ENCODE measurements at regions not wholly inside any gene's neighbourhood (a gene's known extent, or its start where the extent isn't known, plus 50 kb on each side); places are given as distances from the start of the nearest gene placed in this dataset.

DNA sequence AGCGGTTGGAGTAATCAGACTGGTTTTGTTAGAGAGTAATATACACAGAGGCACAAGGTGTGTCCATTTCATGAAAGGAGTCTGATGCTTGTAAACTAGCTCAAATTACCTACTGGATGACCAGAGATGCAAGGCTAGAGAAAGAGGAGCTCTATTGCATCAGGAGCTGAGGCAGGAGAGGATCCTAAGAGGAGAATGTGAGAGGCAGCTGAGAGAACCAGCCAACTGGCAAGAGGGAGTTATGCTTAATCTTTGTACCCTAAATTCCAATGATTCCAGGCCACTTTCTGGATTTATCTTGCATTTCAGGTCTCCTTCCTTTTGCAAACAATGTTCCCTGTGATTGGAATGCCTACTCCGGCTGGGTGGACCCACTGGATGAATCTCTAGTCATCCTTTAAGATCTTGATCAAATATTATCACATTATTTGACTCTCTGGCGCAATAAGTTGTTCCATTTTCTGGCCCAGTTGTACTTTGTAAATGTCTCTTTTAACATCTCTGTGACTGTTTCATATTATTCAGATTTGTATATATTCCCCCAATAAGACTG lies 57.5 kb upstream of the PTPN12 start:
- CTCF ChIA-PET = interaction anchor here (1.0 to 1.6 kb wide), 2 partner anchors 10 to 115 kb away, joined by 4 to 5 read pairs; no protein-coding TSS in a partner anchor
- H3K9me3 ChIP-seq (replicated peaks; ENCODE audit: control insufficient read depth, insufficient read depth, low read length) = no peaks in the 10 kb centered on the region
- SMC1A ChIA-PET (ENCODE audit: uncharacterized antibody, unreplicated experiment) = interaction anchor here (0.8 to 1.4 kb wide), 3 partner anchors 13 to 178 kb away, joined by 3 to 5 read pairs (median 3); no protein-coding TSS in a partner anchor
- BruUV-seq (replicated peaks) = no TSS peak
- H3K4me1 ChIP-seq (ENCODE audit: control insufficient read depth, insufficient read depth, low read length) = no peaks in the 10 kb centered on the region
- TF ChIP-seq POLR2AphosphoS5 (IDR thresholded peaks at IDR 0.05; ENCODE audit: low read length) = no peak
- no peak for TF ChIP-seq POLR2AphosphoS2 (IDR thresholded peaks at IDR 0.05; ENCODE audit: low read depth, low read length)
- TF ChIP-seq NFYB (IDR thresholded peaks at IDR 0.05; ENCODE audit: insufficient read depth, low read depth, low read length) = no peak
- TF ChIP-seq ZNF274 (IDR thresholded peaks at IDR 0.05; ENCODE audit: insufficient read depth, insufficient read length) = no peak
- no peak for TF ChIP-seq SMAD1 (IDR thresholded peaks at IDR 0.05; ENCODE audit: low read depth, partially characterized antibody)
- no peak for TF ChIP-seq NFIC (IDR thresholded peaks at IDR 0.05; ENCODE audit: low read depth, low read length)
- TF ChIP-seq PML (IDR thresholded peaks at IDR 0.05; ENCODE audit: low read length) = no peak
- TF ChIP-seq CREB1 (IDR thresholded peaks at IDR 0.05; ENCODE audit: low read depth) = no peak
- TF ChIP-seq JUNB (IDR thresholded peaks at IDR 0.05) = no peak
- no peak for TF ChIP-seq TAF1 (IDR thresholded peaks at IDR 0.05; ENCODE audit: borderline replicate concordance, low read depth, low read length)
- no peak for TF ChIP-seq SIX5 (IDR thresholded peaks at IDR 0.05; ENCODE audit: low read depth, low read length, severe bottlenecking)
- TF ChIP-seq BRCA1 (IDR thresholded peaks at IDR 0.05; ENCODE audit: low read depth, low read length) = no peak
- TF ChIP-seq POLR2A (IDR thresholded peaks at IDR 0.05; ENCODE audit: low read depth, low read length) = no peak
- no peak for TF ChIP-seq CBX5 (IDR thresholded peaks at IDR 0.05; ENCODE audit: low read depth)
- no peak for TF ChIP-seq YY1 (IDR thresholded peaks at IDR 0.05; ENCODE audit: low read depth, low read length)
- no peak for TF ChIP-seq IKZF2 (IDR thresholded peaks at IDR 0.05)
- TF ChIP-seq RUNX3 (IDR thresholded peaks at IDR 0.05; ENCODE audit: low read length) = no peak
- TF ChIP-seq, protein P1, sequence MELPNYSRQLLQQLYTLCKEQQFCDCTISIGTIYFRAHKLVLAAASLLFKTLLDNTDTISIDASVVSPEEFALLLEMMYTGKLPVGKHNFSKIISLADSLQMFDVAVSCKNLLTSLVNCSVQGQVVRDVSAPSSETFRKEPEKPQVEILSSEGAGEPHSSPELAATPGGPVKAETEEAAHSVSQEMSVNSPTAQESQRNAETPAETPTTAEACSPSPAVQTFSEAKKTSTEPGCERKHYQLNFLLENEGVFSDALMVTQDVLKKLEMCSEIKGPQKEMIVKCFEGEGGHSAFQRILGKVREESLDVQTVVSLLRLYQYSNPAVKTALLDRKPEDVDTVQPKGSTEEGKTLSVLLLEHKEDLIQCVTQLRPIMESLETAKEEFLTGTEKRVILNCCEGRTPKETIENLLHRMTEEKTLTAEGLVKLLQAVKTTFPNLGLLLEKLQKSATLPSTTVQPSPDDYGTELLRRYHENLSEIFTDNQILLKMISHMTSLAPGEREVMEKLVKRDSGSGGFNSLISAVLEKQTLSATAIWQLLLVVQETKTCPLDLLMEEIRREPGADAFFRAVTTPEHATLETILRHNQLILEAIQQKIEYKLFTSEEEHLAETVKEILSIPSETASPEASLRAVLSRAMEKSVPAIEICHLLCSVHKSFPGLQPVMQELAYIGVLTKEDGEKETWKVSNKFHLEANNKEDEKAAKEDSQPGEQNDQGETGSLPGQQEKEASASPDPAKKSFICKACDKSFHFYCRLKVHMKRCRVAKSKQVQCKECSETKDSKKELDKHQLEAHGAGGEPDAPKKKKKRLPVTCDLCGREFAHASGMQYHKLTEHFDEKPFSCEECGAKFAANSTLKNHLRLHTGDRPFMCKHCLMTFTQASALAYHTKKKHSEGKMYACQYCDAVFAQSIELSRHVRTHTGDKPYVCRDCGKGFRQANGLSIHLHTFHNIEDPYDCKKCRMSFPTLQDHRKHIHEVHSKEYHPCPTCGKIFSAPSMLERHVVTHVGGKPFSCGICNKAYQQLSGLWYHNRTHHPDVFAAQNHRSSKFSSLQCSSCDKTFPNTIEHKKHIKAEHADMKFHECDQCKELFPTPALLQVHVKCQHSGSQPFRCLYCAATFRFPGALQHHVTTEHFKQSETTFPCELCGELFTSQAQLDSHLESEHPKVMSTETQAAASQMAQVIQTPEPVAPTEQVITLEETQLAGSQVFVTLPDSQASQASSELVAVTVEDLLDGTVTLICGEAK (IDR thresholded peaks at IDR 0.05; ENCODE audit: borderline replicate concordance) = no peak
- TF ChIP-seq KLF5 (IDR thresholded peaks at IDR 0.05; ENCODE audit: partially characterized antibody) = no peak
- TF ChIP-seq, protein P2, sequence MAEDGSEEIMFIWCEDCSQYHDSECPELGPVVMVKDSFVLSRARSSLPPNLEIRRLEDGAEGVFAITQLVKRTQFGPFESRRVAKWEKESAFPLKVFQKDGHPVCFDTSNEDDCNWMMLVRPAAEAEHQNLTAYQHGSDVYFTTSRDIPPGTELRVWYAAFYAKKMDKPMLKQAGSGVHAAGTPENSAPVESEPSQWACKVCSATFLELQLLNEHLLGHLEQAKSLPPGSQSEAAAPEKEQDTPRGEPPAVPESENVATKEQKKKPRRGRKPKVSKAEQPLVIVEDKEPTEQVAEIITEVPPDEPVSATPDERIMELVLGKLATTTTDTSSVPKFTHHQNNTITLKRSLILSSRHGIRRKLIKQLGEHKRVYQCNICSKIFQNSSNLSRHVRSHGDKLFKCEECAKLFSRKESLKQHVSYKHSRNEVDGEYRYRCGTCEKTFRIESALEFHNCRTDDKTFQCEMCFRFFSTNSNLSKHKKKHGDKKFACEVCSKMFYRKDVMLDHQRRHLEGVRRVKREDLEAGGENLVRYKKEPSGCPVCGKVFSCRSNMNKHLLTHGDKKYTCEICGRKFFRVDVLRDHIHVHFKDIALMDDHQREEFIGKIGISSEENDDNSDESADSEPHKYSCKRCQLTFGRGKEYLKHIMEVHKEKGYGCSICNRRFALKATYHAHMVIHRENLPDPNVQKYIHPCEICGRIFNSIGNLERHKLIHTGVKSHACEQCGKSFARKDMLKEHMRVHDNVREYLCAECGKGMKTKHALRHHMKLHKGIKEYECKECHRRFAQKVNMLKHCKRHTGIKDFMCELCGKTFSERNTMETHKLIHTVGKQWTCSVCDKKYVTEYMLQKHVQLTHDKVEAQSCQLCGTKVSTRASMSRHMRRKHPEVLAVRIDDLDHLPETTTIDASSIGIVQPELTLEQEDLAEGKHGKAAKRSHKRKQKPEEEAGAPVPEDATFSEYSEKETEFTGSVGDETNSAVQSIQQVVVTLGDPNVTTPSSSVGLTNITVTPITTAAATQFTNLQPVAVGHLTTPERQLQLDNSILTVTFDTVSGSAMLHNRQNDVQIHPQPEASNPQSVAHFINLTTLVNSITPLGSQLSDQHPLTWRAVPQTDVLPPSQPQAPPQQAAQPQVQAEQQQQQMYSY (CRISPR knock-in tag; IDR thresholded peaks at IDR 0.05) = no peak
- in situ Hi-C loops (cut with MboI) (no loop called here), intact Hi-C loops (cut with micrococcal nuclease; ENCODE audit: unreplicated experiment) (no loop called here)
- H3K27me3 ChIP-seq (replicated peaks in 1 of 2; ENCODE audit: control insufficient read depth in 2 of 2, insufficient read depth in 2 of 2, low read length in 1 of 2) = no peaks in the 10 kb centered on the region
- ATAC-seq (no peak), FAIRE-seq (no peak), DNase-seq (ENCODE audit: low read depth, low spot score) (no peak)
- H3K36me3 ChIP-seq (ENCODE audit: control insufficient read depth in 2 of 2, insufficient read depth in 2 of 2, low read length in 1 of 2) = no peaks in the 10 kb centered on the region
- 47% methylated on average over 3 of the region's 3 CpGs for WGBS (ENCODE audit: insufficient coverage, insufficient replicate concordance, low lambda C conversion rate, missing lambda C conversion rate)
- no peak overlapping the region for H3K4me2 ChIP-seq (ENCODE audit: control insufficient read depth, insufficient read depth)
- H3K79me2 ChIP-seq (ENCODE audit: control insufficient read depth, insufficient read depth, low read length) = no peaks in the 10 kb centered on the region
- H2AFZ ChIP-seq (ENCODE audit: control insufficient read depth, low read depth, low read length) = no peak overlapping the region
- H3K27ac ChIP-seq (ENCODE audit: control insufficient read depth, insufficient read depth) = no peak overlapping the region
- RAD21 ChIA-PET (ENCODE audit: unreplicated experiment) = interaction anchor here (1.3 kb wide), 1 partner anchor 172 kb away, joined by 3 read pairs; no protein-coding TSS in a partner anchor
- no peaks in the 10 kb centered on the region for H4K20me1 ChIP-seq (ENCODE audit: control insufficient read depth, insufficient read depth)
- H3K9ac ChIP-seq (ENCODE audit: control insufficient read depth, insufficient read depth, low read length) = no peak overlapping the region
- POLR2A ChIA-PET = interaction anchor here (0.5 kb wide), 1 partner anchor 1560 kb away, joined by 3 read pairs; no protein-coding TSS in a partner anchor
- H3K4me3 ChIP-seq = no peak overlapping the region

All from GM12878 (cell line).